Epithelial cell of proximal tubule (primary cell): ENCODE measurements at regions not wholly inside any gene's neighbourhood (a gene's known extent, or its start where the extent isn't known, plus 50 kb on each side); places are given as distances from the start of the nearest gene placed in this dataset.

ENCODE experiments used
- DNase-seq: peaks from one replicate; pipeline ENCODE4 v3.0.0-alpha.2; 2011; ENCODE audit warnings: low read depth
- H3K4me3 ChIP-seq: 2 replicates; pipeline ENCODE4 v1.5.1; 2011; ENCODE audit warnings: low read depth, mild to moderate bottlenecking, low read length
- TF ChIP-seq, protein P1 (sequence below): conservative IDR thresholded peaks from 2 replicates; pipeline ENCODE4 v1.5.1; 2012; ENCODE audit warnings: low read depth, mild to moderate bottlenecking, low read length

DNA sequence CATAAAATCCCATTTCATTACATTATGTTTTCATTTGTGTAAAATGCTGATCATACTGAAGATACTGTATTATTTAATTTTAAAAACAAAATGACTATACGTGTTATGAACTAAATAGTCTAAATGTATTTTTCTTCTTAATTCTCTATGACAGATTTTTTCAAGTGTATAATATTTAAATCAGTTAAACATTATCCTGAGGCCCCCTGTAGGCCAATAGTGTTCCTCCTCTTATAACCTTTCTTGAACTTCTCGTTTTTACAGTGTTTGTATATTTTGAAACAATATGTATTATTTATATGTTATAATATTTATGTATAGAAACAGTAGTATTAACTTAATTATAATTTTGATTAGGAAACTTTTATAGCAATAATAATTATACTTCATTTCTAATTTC lies 151.1 kb upstream of the CHORDC1 start:
- no peak for DNase-seq
- H3K4me3 ChIP-seq: no peak overlapping the region
- TF ChIP-seq, protein P1, sequence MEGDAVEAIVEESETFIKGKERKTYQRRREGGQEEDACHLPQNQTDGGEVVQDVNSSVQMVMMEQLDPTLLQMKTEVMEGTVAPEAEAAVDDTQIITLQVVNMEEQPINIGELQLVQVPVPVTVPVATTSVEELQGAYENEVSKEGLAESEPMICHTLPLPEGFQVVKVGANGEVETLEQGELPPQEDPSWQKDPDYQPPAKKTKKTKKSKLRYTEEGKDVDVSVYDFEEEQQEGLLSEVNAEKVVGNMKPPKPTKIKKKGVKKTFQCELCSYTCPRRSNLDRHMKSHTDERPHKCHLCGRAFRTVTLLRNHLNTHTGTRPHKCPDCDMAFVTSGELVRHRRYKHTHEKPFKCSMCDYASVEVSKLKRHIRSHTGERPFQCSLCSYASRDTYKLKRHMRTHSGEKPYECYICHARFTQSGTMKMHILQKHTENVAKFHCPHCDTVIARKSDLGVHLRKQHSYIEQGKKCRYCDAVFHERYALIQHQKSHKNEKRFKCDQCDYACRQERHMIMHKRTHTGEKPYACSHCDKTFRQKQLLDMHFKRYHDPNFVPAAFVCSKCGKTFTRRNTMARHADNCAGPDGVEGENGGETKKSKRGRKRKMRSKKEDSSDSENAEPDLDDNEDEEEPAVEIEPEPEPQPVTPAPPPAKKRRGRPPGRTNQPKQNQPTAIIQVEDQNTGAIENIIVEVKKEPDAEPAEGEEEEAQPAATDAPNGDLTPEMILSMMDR: peak; percentile 6

DNA sequence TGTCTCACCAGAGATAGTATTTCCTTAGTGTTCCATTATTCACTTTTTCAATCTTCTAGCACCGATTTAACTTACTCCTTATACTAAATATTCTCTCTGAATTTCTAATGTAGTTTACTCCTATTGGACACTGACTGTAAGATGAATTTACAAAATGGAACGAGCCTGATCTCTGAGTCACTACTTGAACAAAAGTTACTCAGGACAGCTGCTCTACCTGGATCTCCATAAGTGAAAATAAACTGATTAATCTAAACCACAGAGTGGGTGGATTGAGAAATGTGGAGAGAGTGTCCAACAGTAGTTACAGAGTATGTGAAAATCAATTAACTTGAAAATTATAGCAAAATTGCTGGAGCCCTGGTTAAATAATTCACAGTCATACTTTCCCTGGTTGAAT lies 141.7 kb upstream of the CHORDC1 start:
- H3K4me3 ChIP-seq: no peak overlapping the region
- TF ChIP-seq, protein P1: no peak
- no peak for DNase-seq

DNA sequence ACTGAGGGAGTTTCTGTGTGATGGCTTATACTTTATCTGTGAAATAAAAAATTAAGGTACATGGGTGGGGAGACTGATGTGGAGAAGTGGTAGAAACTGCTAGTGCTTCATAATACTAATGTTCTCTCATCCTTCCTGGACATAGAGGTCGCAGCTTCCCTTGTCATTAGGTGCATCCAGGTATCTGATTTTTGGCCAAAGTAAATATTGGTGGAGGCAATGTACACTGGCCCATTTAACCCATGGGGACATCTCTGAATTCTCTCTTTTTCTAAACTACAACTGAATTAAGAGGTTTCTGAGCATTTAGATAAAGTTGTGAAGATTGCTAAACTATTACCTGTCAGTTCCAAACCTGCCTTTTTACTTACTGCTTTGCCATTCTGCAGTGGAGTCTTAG lies 140.9 kb upstream of the CHORDC1 start:
- no peak for DNase-seq
- TF ChIP-seq, protein P1: no peak
- no peak overlapping the region for H3K4me3 ChIP-seq

DNA sequence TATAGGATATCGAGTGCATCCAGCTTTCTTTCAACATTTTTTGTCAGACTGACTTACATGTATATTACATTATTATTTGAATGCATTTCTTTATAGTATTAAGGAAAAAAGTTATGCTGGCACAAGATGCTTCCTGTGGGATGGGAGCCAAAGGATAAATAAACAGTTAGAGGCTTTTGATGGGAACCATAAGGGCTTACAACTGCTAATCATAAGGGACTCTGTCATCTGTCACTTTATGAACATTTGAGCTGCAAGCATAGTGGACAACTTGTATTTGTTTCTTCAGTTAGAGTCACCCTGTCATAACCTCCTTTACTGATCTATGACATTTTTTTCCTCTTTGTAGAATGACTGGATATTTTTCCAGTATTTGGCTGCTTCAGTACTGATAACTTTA lies 132.4 kb upstream of the CHORDC1 start:
- TF ChIP-seq, protein P1: no peak
- no peak for DNase-seq
- H3K4me3 ChIP-seq: no peak overlapping the region

DNA sequence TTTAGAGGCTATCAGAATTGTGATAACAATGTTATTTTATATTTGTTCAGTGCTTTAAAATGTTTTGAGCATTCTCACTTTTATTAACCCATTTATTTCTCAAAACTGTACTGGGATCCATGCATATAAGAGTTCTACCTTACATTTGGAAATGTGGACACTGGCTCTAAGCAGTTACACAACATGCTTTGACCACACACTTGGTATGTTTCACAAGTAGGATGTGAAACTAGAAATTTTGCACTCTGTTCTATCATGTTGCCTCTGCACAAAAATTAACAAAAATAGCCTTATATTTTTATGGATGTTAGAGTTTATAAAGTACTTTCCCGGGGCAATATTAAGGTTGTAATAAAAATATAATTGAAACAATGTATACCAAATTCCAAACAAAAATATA lies 126.9 kb upstream of the CHORDC1 start:
- no peak for DNase-seq
- TF ChIP-seq, protein P1: no peak
- no peak overlapping the region for H3K4me3 ChIP-seq

DNA sequence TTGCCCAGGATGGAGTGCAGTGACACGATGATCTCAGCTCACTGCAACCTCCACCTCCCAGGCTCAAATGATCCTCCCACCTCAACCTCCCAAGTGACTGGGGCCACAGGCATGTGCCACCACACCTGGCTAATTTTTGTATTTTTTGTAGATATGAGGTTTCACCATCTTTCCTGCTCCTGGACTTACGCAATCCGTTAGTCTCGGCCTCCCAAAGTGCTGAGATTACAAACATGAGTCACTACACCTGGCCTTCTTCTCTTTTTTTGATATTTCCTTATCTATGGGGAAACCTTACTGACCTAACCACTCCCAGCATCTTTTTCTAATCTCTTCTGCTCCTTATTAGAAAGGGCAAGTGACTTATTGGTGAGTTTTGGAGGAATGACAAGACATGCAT lies 121.7 kb upstream of the CHORDC1 start:
- no peak overlapping the region for H3K4me3 ChIP-seq
- DNase-seq: no peak
- TF ChIP-seq, protein P1: no peak

DNA sequence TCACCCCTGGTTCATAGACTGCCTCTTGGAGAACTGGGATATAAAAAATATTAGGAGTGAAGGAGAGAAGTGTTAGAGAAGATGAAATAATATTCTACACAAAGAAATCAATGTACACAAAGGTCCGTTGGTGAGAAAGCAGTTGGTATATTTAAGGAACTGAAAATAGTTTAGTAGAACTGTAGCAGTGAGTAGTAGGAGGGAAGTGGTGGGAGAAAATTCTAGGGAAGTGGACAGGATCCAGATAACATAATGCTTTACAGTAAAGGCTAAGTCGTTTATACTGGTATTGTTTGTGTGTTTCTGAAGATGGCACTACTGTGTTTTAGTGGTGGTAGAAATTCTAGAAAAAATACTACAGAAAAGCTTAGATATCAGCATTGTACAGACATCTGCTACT lies 120.8 kb upstream of the CHORDC1 start:
- no peak overlapping the region for H3K4me3 ChIP-seq
- no peak for DNase-seq
- TF ChIP-seq, protein P1: no peak
